Mesenchymal stem cell (in vitro differentiated cells and primary cell): ENCODE measurements at regions not wholly inside any gene's neighbourhood (a gene's known extent, or its start where the extent isn't known, plus 50 kb on each side); places are given as distances from the start of the nearest gene placed in this dataset.

Experiments used
- DNase-seq: peaks from one replicate; pipeline ENCODE4 v3.0.0-alpha.2; 2013
- H2AFZ ChIP-seq: one replicate; pipeline ENCODE4 v1.6.1; 2013; ENCODE audit warnings: low read depth, mild to moderate bottlenecking, control low read depth, inconsistent platforms, low read length, moderate library complexity
- H2AK5ac ChIP-seq: 2 replicates; pipeline ENCODE4 v1.6.1; 2013; ENCODE audit warnings: low read length, moderate library complexity, mild to moderate bottlenecking, inconsistent platforms; ENCODE audit not compliant: severe bottlenecking
- H2BK120ac ChIP-seq: one replicate; pipeline ENCODE4 v1.6.1; 2013; ENCODE audit warnings: low read depth, mild to moderate bottlenecking, inconsistent platforms, low read length, moderate library complexity
- H2BK12ac ChIP-seq, 2 experiments: one replicate each; pipeline ENCODE4 v1.6.1; 2013; ENCODE audit warnings: inconsistent platforms in 2 of 2, low read length in 2 of 2, mild to moderate bottlenecking in 2 of 2, moderate library complexity in 2 of 2, control low read depth in 1 of 2
- H2BK15ac ChIP-seq: one replicate; pipeline ENCODE4 v1.6.1; 2013; ENCODE audit warnings: mild to moderate bottlenecking, low read depth, inconsistent platforms; ENCODE audit not compliant: poor library complexity, severe bottlenecking
- H2BK5ac ChIP-seq: 2 replicates; pipeline ENCODE4 v1.6.1; 2013; ENCODE audit warnings: low read depth, mild to moderate bottlenecking, low read length, control low read depth, inconsistent platforms; ENCODE audit not compliant: poor library complexity, severe bottlenecking
- H3K14ac ChIP-seq, 2 experiments: one replicate each; pipeline ENCODE4 v1.6.1; 2013; ENCODE audit warnings: inconsistent platforms in 2 of 2, low read length in 2 of 2, control low read depth in 1 of 2, mild to moderate bottlenecking in 1 of 2, moderate library complexity in 1 of 2
- H3K18ac ChIP-seq, 2 experiments: one replicate each; pipeline ENCODE4 v1.6.1; 2013; ENCODE audit warnings: inconsistent platforms in 2 of 2, low read length in 2 of 2, control low read depth in 1 of 2, low read depth in 1 of 2, mild to moderate bottlenecking in 1 of 2
- H3K23ac ChIP-seq, 2 experiments: one replicate each; pipeline ENCODE4 v1.6.1; 2013; ENCODE audit warnings: inconsistent platforms in 2 of 2, low read length in 2 of 2, mild to moderate bottlenecking in 2 of 2, moderate library complexity in 2 of 2, control low read depth in 1 of 2
- H3K27ac ChIP-seq: 2 replicates; pipeline ENCODE4 v1.5.1; 2013; ENCODE audit warnings: mild to moderate bottlenecking, moderate library complexity, low read length, control low read depth, inconsistent platforms; ENCODE audit not compliant: poor library complexity, severe bottlenecking
- H3K27me3 ChIP-seq, 2 experiments: 2 replicates each; pipeline versions ENCODE4 v1.6.1 to v1.7.0; 2013; ENCODE audit warnings: low read length in 2 of 2, mild to moderate bottlenecking in 2 of 2, moderate library complexity in 2 of 2, control low read depth in 1 of 2, inconsistent platforms in 1 of 2; ENCODE audit not compliant: control insufficient read depth in 1 of 2, insufficient read depth in 1 of 2
- H3K36me3 ChIP-seq, 2 experiments: 2 replicates each; pipeline versions ENCODE4 v1.6.1 to v1.7.0; 2013; ENCODE audit warnings: low read length in 2 of 2, control low read depth in 1 of 2, inconsistent platforms in 1 of 2, low read depth in 1 of 2, mild to moderate bottlenecking in 1 of 2; ENCODE audit not compliant: insufficient read depth in 2 of 2, control insufficient read depth in 1 of 2
- H3K4ac ChIP-seq, 2 experiments: one replicate each; pipeline ENCODE4 v1.6.1; 2013; ENCODE audit warnings: inconsistent platforms in 2 of 2, low read length in 2 of 2, mild to moderate bottlenecking in 2 of 2, moderate library complexity in 2 of 2, control low read depth in 1 of 2, low read depth in 1 of 2
- H3K4me1 ChIP-seq: 2 replicates; pipeline ENCODE4 v1.6.1; 2013; ENCODE audit warnings: low read depth, low read length, control low read depth; ENCODE audit not compliant: control insufficient read depth, insufficient read depth
- H3K4me2 ChIP-seq: 2 replicates; pipeline ENCODE4 v1.6.1; 2013; ENCODE audit warnings: low read length, mild to moderate bottlenecking, inconsistent platforms; ENCODE audit not compliant: poor library complexity, severe bottlenecking
- H3K4me3 ChIP-seq, 2 experiments: 2 replicates each; pipeline versions ENCODE4 v1.5.1 to v1.7.0; 2013; ENCODE audit warnings: low read length in 2 of 2, mild to moderate bottlenecking in 2 of 2, control low read depth in 1 of 2, low read depth in 1 of 2; ENCODE audit not compliant: insufficient read depth in 1 of 2
- H3K79me1 ChIP-seq: replicated peaks from 2 replicates; pipeline ENCODE4 v1.6.1; 2013; ENCODE audit warnings: mild to moderate bottlenecking, control low read depth, low read length, inconsistent platforms; ENCODE audit not compliant: poor library complexity, severe bottlenecking
- H3K9ac ChIP-seq: 2 replicates; pipeline ENCODE4 v1.7.0; 2013; ENCODE audit warnings: mild to moderate bottlenecking, low read length, moderate library complexity
- H3K9me3 ChIP-seq: 2 replicates; pipeline ENCODE4 v1.7.0; 2013; ENCODE audit warnings: mild to moderate bottlenecking, low read length; ENCODE audit not compliant: control insufficient read depth
- H4K8ac ChIP-seq: one replicate; pipeline ENCODE4 v1.6.1; 2013; ENCODE audit warnings: inconsistent platforms, mild to moderate bottlenecking, low read length, moderate library complexity
- H4K91ac ChIP-seq: one replicate; pipeline ENCODE4 v1.6.1; 2013; ENCODE audit warnings: mild to moderate bottlenecking, low read length, inconsistent platforms
- WGBS: methylation state at CpG from one replicate; pipeline ENCODE4 v1.1.7; 2013; ENCODE audit warnings: mixed read lengths; 5-methylcytosine and 5-hydroxymethylcytosine counted together

GRCh38 chr5:116652903-116653302 lies 78.3 kb upstream of the SEMA6A start:
- Histone ChIP-seq H3K14ac (no peak overlapping the region), H3K36me3 (no peaks in the 10 kb centered on the region), H2AK5ac (no peak overlapping the region), H4K91ac (no peak overlapping the region), H3K4me1 (no peaks in the 10 kb centered on the region), H2AFZ (no peak overlapping the region), H3K27me3 (peaks cover 0 to 4% of the 10 kb centered on the region in 2 experiments), H3K4ac (no peak overlapping the region), H3K18ac (no peak overlapping the region), H3K79me1 (no peaks in the 10 kb centered on the region), H2BK120ac (no peak overlapping the region), H2BK5ac (no peak overlapping the region), H3K9ac (peak overlapping the region; percentile 40), H3K23ac (no peak overlapping the region), H3K4me3 (no peak overlapping the region), H2BK15ac (no peak overlapping the region), H3K27ac (no peak overlapping the region), H3K4me2 (no peak overlapping the region), H4K8ac (no peak overlapping the region), H3K9me3 (no peaks in the 10 kb centered on the region), H2BK12ac (no peak overlapping the region)
- WGBS, result 47% methylated on average over 3 of the region's 3 CpGs
- DNase-seq, result peak; percentile 49

GRCh38 chr5:116652196-116652729 lies 77.6 kb upstream of the SEMA6A start:
- H2AK5ac ChIP-seq, result no peak overlapping the region
- no peak overlapping the region for H3K4me2 ChIP-seq
- 11% methylated on average over 7 of the region's 7 CpGs for WGBS
- H2BK5ac ChIP-seq, result no peak overlapping the region
- peak; percentile 87 for DNase-seq
- H3K27ac ChIP-seq, result no peak overlapping the region
- no peak overlapping the region for H2BK120ac ChIP-seq
- H3K23ac ChIP-seq, result no peak overlapping the region
- H4K91ac ChIP-seq, result no peak overlapping the region
- H3K4me1 ChIP-seq, result no peaks in the 10 kb centered on the region
- H3K18ac ChIP-seq, result no peak overlapping the region
- H3K9me3 ChIP-seq, result no peaks in the 10 kb centered on the region
- no peak overlapping the region for H2AFZ ChIP-seq
- H2BK15ac ChIP-seq, result no peak overlapping the region
- H3K4ac ChIP-seq, result no peak overlapping the region
- H3K9ac ChIP-seq, result peak overlapping the region; percentile 40
- no peak overlapping the region for H3K4me3 ChIP-seq
- H4K8ac ChIP-seq, result no peak overlapping the region
- H3K14ac ChIP-seq, result no peak overlapping the region
- H3K36me3 ChIP-seq, result no peaks in the 10 kb centered on the region
- H3K27me3 ChIP-seq, result peaks cover 0 to 4% of the 10 kb centered on the region in 2 experiments
- H3K79me1 ChIP-seq, result no peaks in the 10 kb centered on the region
- no peak overlapping the region for H2BK12ac ChIP-seq

GRCh38 chr5:116651653-116652052 lies 77.0 kb upstream of the SEMA6A start:
- Histone ChIP-seq H3K4ac (no peak overlapping the region), H2BK12ac (peak overlapping the region in 1 of 2 experiments; percentile 63), H3K79me1 (no peaks in the 10 kb centered on the region), H4K8ac (peak overlapping the region; percentile 55), H3K27me3 (peaks cover 0 to 4% of the 10 kb centered on the region in 2 experiments), H2AK5ac (no peak overlapping the region), H2BK120ac (no peak overlapping the region), H3K27ac (no peak overlapping the region), H4K91ac (no peak overlapping the region), H3K4me2 (no peak overlapping the region), H3K36me3 (no peaks in the 10 kb centered on the region), H3K23ac (no peak overlapping the region), H2AFZ (no peak overlapping the region), H2BK5ac (no peak overlapping the region), H3K9ac (no peak overlapping the region), H3K4me3 (no peak overlapping the region), H3K18ac (peak overlapping the region in 1 of 2 experiments; percentile 34), H3K14ac (no peak overlapping the region), H2BK15ac (no peak overlapping the region), H3K4me1 (no peaks in the 10 kb centered on the region), H3K9me3 (no peaks in the 10 kb centered on the region)
- 84% methylated on average over 3 of the region's 3 CpGs for WGBS
- no peak for DNase-seq

- no peak overlapping the region for H4K91ac ChIP-seq
- no peaks in the 10 kb centered on the region for H3K9me3 ChIP-seq
- H2AFZ ChIP-seq, result no peak overlapping the region
- no peak overlapping the region for H3K18ac ChIP-seq
- no peaks in the 10 kb centered on the region for H3K4me1 ChIP-seq
- no peak overlapping the region for H3K9ac ChIP-seq
- no peaks in the 10 kb centered on the region for H3K36me3 ChIP-seq
- DNase-seq, result no peak
- 97% methylated on average over 3 of the region's 4 CpGs for WGBS
- H3K4ac ChIP-seq, result no peak overlapping the region
- no peak overlapping the region for H3K27ac ChIP-seq
- peaks cover 0 to 4% of the 10 kb centered on the region in 2 experiments for H3K27me3 ChIP-seq
- H3K4me2 ChIP-seq, result no peak overlapping the region
- H2BK12ac ChIP-seq, result no peak overlapping the region
- no peak overlapping the region for H4K8ac ChIP-seq
- no peak overlapping the region for H3K23ac ChIP-seq
- no peak overlapping the region for H3K14ac ChIP-seq
- H2BK5ac ChIP-seq, result no peak overlapping the region
- H2AK5ac ChIP-seq, result no peak overlapping the region
- no peaks in the 10 kb centered on the region for H3K79me1 ChIP-seq
- H2BK15ac ChIP-seq, result no peak overlapping the region
- no peak overlapping the region for H3K4me3 ChIP-seq
- H2BK120ac ChIP-seq, result no peak overlapping the region
Measured at GRCh38 chr5:116650964-116651363, 76.3 kb upstream of the SEMA6A start.
